Limb (tissue), 2 donors: ENCODE measurements at regions not wholly inside any gene's neighbourhood (a gene's known extent, or its start where the extent isn't known, plus 50 kb on each side); places are given as distances from the start of the nearest gene placed in this dataset.

Source experiments
- DNase-seq, 2 donors: peaks; one replicate each; pipeline ENCODE4 v3.0.0-alpha.2; 2016; ENCODE audit errors: extremely low spot score in 2 of 2

DNA sequence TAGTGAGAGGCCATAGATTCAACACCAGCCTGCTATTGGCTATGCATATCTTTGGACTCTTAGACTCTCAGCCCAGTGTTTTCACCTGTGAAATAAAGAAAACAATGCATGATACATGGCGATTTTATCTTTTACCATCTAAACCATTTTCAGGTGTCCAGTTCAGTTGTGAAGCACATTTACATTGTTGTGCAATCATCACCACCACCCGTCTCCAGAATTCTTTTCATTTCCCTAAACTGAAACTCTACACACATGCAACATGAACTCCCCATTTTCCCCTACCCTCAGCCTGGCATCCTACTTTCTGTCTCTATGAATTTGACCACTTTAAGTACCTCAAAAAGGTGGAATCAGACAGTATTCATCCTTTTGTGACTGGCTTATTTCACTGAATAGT, 420.6 kb downstream of the MED10 start:
- DNase-seq = no peak

DNA sequence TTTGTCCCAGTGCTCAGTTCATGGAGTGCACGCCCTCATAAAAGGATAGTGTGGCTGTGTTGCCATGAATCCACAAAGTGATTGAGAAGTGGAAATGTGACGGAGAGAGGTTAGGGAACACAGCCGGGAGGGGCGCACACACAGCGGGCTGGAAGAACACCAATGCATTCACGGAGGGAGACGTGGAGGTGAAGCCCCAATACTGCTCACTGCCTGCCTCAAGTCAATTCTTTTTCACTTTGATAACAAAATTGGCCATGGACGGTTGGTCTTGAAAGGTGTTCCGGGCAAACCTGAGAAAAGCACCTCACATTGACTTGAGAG, 424.1 kb downstream of the MED10 start:
- no peak for DNase-seq

DNA sequence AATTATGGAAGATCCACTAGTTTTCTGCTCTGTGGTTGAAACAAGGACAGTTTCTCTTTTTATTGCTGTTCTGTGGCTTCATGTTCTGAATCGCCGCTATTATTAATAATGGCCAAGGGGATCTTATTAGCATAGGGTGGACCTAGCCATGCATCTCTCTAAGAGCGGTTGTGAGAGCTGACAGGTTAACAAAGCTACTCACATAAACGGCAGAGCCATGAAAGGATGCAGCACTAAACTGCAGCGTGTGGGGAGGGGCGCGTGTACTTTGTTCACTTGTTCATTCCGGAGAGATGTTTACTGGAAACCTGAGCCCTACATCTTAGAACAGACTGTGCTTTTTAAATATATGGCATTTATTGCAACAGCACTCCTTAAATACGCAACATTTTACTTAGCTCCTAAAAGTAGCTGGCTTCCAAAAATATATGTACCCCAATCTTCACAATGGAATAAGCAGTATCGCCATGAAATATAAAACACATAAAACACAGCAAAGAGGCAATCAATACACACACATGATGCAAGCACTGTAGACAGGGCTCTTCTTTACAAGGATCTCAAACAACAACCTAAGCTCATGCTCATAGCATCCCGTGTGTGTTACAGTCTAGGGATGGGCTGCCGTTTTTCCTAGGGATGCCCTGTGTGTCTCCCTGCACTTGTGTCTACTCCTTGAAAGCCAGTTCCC, 424.6 kb downstream of the MED10 start:
- no peak for DNase-seq

DNA sequence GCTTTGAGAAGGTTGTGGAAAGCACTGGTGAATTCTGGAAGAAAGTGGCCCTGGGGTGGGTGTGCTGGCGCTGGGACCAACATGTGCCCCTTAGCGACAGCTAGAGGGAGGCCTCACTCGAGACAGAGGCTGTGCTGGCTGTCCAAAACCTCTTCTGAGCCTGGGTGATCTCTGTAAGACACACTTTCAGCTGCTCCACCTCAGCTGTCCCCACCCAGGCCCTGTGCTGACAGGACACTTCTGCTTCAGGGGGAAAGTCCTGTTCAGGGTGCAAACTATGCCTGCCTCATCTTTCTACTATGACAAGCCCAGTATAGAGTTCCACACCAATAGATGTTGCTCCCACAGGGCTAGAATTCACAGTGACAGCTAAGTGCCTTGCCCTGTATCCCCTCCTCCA, 426.4 kb downstream of the MED10 start:
- DNase-seq = no peak

DNA sequence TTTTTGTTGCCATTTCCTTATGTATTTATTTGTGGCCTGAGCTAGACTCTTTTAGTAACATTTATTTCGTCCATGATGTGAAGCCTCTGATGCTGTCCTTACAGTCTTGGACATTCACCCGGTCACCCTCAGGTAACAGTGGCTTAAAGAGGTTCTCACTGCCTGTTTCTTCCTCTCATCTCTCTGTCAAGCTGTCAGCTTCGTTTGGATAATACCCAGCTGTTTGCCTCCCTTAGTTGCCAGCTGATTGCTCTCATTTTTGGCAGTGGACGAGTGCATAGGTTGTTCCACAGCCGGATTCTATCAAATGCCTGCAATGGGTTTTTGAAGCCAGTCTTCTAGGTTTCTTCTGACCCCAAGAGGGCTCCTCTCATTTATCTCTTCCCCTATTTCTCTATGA, 427.7 kb downstream of the MED10 start:
- DNase-seq = no peak

DNA sequence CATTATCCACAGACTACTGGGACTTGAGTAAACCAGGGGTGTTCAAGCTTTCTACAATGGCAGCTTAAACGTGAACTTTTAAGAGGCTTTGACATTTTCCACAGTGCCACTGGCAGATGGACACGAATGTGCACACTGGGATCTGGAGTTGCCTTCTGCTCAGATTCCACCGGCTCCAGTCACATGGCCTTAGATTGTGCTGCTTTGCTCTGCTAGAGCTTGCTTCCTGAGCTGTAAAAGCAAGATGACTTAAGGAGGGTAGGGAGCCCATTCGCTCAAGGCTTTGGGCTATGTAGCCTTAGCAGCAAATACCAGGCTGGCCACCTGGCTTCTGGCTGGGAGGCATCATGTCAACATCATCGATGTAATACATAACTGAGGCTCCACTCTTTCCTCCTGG, 436.9 kb downstream of the MED10 start:
- no peak for DNase-seq

DNA sequence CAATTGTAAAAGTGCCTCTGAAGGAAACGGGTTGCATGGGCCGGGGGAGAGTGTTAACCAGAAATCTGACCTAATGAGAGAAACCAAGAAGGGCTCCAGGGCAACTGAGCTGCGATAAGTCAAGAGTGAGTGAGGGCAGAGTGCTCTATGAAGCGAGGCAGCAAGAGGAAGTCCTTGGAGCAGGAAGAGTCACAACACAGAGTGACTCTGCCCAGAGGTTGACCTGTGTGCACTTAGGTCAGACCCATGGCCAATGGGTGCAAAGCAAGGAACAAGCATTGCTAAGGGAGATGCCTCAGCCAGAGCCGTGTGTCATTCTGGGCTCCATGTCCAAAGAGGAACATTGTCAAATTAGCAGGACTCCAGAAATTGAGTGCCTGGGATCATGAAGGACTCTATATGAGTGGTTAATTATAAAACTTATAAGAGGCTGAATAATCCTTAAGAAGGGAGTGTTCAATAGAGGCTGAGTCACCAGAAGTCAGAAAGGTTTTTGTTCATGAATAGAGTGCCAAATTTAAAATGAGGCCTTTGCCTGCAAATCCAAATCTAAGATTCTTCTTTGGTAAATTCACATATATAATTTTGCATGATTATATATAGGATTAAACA, 438.5 kb downstream of the MED10 start:
- no peak for DNase-seq

DNA sequence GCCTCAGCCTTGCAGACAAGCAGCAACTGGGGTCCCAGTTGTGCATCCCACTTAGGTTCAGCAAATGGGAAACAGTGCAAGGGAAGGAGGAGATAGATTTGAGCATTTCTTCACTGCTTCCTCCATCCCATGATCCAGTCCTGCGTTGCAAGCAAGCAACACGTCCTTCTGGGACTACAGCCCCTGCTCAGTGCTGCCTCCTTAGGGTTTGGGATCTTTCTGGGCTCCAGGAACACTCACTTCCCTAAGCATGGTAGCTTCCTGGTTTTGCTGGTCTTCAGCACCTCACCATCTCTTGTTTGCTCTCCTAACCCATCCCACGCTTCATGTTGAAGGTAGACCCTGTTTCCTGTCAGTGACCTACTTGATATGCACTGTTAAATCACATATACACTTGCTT, 444.7 kb downstream of the MED10 start:
- no peak for DNase-seq

DNA sequence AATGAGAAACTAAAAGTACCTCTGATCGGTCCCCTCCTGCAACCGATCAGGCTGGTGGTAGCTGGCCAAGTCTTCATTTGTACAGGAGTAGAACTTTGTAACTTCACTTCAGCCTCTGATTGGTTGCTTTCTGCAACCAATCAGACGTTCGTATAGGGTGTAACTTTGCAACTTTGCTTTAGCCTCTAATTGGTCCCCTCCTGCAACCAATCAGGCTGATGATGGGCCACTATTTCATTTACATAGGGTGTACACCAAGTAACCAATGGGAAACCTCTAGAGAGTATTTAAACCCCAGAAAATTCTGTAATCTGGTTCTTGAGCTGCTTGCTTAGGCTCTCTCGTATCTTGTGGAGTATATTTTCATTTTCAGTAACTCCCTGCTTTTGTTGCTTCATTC, 445.5 kb downstream of the MED10 start:
- no peak for DNase-seq

DNA sequence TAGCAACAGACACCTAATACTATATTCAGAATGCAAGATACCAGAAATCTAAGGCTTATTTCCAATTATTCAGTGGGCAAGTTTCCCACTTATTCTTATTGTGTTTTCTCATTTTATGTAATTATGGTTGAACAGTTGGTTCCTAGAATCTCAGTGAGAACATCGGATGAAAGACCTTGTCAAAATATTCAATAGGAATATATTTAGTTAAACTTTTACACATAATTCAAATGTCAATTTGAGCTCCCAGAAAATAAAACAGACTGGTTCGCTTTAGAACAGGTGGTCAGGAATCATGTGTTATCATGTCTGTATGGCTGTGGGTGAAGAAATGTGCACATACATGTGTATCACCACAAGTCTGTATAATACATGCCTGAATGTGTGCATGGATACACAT, 447.8 kb downstream of the MED10 start:
- DNase-seq = no peak

DNA sequence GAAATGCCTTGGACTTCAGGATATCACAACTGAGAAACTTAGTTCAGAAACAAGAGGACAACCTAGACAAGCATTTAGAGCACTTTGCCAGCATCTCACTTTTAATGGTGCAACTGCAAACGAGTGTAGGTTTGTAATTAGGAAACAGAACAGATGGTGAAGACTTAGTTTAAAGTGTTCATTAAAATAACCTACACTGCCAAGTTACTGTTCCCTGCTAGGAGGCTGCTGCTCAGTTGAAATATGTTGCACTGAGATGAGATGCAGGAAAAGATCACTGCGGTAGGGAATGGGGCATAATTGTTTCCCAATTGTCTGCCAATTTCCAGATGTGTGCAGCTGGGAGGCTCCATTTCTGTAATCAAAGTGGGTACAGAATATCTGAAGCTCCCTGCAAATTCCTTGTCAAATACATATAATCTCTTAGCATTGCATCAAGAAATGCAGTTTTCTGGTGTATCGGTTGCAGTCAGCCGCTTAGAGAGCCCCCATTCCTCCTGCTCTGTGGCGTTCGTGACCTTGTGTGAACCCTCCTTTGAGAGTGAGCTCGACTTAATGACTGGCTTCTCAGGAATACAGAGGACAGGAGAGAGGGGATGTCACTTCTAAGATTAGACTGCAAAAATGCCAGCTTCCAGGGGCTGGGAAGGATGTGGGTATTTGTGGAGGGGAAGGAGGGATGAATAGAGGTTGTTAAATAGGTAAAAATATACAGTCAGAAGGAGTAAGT, 448.9 kb downstream of the MED10 start:
- no peak for DNase-seq

DNA sequence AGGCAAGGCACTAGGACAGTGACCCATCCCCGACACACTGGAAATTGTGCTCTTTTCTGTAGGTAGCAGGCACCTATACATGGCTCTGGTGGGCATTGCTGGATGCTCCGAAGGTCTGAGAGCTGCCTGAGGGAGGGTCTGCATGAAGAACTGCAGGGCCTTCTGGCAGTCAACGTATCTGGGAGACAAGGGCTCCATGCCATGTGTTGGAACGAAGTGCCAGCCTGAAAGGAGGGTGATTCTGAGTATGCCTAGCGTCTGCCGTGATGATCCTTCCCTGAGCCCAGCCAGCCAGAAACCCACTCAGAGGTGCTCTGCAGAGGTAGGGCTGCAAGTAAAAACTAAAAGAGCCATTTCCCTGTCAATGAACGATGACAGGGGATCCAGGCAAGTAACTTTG, 453.2 kb downstream of the MED10 start:
- no peak for DNase-seq

DNA sequence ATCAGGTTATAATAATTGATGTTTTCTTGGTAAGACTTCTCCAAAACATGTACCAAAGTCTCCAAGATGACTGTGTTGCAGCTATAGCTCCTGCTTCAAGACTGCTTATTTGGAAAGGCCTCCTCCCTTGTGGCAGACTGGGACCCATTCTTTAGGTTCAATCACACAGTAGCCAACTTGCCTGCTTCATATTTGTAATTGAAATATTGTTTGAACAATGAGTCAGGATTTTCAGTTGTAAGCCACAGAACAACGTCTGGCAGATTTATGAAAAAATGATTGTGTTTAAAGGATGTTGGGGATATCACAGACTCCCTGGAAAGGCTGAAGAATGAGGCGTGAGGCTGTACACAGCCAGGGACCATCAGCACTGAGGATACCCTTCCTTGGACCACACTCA, 458.9 kb downstream of the MED10 start:
- DNase-seq = no peak

DNA sequence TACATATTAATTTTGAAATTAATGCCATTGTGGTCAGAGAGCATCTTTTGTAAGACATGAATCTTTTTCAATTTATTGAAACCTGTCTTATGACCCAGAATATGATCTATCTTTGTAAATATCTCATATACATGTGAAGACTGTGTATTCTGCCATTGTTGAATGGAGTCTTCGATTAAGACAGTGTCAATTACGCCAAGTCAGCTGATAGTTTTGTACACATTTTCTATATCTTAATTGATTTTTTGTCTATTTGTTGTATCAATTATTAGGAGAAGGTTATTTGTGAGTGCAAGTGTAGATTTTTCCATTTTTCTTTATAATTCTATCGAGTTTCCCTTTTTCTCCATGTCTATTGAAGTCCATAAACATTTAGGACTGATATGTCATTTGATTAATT, 471.6 kb downstream of the MED10 start:
- no peak for DNase-seq

DNA sequence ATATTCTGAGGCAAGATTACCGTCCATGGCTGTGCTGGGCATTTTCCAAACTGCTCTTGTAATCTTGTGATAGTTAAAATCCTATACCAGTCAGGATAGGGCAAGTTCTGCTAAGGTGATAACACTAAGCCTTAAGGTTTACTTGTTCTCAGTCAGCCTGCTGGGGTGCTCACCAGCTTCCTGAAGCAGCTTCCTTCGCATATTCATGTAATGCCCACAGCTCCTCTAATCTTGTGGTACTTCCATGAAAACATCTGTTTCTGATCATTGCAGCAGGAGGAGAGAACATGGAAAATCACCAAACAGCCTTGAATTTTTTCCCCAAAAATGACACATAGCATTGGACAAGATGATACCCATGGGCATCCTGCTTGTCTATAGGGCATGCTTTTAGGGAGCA, 473.2 kb downstream of the MED10 start:
- DNase-seq = no peak

DNA sequence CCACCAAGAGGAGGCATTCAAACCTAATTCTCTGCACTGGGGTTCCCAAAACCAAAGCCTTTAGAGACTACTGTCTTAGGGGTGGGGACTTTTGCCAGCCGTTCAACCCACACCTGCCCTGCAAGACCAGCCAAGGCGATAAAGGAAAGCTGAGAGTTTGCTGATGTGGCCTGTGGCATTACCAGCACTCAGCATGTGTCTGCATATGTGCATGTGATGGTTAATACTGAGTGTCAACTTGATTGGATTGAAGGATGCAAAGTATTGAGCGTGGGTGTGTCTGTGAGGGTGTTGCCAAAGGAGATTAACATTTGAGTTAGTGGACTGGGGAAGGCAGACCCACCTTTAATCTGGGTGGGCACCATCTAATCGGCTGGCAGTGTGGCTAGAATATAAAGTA, 474.2 kb downstream of the MED10 start:
- no peak for DNase-seq

DNA sequence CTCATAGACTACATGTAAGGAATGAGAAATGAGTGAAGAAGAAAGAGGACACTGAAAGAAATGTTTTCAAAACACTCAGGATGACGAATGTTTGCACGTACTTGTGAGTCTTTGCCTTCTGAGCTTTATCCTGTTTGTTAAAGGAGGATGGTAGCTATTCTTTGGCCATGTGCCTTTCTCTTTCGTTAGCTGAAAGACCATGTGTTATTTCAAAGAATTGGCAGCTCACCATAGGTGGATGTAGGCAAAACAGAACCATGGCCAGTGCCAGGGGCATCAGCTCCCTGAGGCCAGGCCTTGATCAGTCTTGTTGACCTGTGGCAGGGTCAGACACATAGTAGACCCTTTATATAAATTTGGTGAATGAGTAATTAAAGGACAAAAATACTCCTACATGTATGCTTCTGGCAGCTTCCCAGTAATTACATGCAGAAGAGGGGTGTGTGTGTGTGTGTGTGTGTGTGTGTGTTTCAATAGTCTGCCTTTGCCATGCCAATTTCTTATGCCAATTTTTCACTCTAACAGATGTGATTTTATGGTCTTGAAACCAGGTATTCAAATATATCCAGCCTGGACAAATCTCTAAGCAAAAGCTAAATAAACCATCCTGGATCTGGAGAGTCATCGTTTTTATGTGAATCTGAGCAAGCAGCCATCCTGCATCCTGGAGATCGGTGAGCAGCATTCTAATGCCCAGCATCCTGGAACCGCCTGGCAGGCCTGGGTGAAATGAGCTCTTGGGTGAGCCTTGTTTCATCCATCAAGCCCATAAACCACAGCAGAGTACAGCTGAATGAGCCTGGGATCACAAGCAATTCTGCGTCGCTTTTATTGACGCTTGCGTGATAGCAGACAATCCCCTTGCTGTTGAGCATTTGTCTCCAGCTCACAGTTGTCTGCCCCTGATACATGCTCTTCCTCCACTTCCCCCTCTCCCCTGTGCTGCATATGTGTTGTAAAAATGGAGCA, 475.4 kb downstream of the MED10 start:
- DNase-seq = no peak

DNA sequence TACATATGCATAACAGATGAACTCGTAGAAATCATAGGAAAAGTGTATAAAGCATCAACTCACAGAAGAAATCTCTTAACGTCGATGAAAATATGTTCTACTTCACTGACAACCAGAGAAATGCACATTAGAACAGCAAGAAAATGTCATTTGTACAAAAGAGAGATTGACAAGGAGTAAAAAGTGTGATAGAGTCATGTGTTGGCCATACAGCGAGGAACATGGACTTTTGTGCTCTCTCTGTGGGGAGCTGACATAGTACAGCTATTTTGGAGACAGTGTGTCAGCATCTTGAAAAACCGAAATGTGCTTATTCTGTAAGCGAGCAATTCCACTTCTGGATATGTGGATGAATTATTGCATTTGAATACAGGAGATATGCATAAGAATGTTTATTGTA, 477.9 kb downstream of the ICE1 start:
- DNase-seq = no peak

DNA sequence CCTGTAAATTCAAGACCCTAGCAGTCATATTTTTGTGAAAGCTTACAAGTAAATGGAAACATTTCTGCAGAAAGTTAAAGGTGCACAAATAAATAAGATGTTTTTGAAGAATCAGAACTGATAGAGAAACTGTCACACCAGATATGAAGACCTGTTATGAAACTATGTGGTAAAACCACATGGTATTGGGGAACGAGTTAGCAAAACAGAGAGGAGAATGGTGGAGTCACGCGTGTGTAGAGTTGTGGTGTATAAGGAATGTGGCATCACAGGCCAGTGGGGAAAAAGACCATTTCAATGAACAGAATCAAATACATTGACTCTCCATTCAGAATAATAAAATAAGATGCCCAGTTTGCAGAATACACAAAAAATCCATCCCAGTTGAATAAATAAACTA, 477.2 kb downstream of the ICE1 start:
- no peak for DNase-seq

DNA sequence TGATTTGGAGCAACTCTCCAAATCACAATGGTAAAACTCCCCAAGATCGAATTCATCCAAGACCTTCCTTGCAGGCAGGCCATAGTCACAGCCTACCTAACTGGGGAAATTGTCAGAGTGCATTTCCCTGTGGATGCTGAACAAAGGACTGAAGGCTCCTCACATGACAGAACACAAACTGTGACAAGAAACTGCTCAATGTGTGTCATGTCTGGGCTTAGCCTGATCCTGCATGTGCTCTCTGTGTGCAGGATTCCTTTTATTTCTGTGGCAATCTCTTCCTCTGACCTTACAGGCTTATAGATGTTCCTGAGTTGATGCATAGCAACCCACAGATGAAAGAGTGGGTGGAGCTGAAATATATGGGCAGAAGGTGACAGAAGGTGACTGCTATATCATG, 465.8 kb downstream of the ICE1 start:
- DNase-seq = no peak

DNA sequence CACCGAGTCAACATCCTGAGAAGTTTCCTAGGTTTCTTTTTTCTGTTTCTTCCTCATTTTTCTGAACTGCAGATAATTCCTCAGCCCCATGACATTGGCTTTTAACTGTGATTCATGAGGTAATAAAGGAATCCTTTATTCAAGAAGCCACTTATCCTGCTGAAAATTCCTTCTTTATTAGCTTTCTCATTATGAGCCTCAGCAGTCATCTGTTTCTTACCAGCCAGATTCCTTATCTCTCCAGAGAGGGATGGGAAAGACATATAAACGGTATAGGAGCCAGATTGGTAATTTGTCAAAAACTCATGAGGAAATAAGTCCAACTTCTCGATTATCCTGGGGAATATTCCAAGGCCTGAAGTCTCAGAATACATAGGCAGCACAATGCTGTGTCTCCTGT, 465.4 kb downstream of the ICE1 start:
- no peak for DNase-seq
